ENCODE measurements at regions not wholly inside any gene's neighbourhood (a gene's known extent, or its start where the extent isn't known, plus 50 kb on each side); places are given as distances from the start of the nearest gene placed in this dataset.

DNA sequence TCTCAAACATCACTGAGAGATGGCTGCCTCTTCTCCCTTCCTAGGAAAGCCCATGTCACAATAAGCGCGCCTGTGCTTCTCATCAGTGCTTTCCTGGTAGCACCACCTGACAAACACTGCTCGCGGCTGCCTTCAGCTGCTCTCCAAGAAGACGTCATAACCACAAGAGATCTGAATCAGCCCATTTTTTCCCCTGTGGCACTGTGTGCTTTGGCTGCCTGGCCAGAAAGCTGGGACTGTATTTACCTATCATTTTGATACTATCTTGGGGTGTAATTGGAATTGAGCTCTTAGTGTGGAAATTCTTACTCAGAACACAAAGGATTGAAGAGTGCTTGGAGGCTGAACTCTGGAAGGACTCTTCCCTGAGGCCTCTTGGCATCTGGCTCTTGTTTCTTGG lies 50.3 kb upstream of the EHF start:
- no peak for TF ChIP-seq CTCF (IDR thresholded peaks at IDR 0.05; ENCODE audit: insufficient read depth, low read length, poor library complexity, severe bottlenecking)
- Histone ChIP-seq H3K27me3 (ENCODE audit: control insufficient read depth, insufficient read depth, low read length) (no peaks in the 10 kb centered on the region), H3K36me3 (ENCODE audit: control insufficient read depth, insufficient read depth, low read length) (no peaks in the 10 kb centered on the region), H3K4me3 (ENCODE audit: low read depth, low read length) (no peak overlapping the region)
- DNase-seq (ENCODE audit: low read depth) = peak; percentile 45

All from kidney epithelial cell (primary cell).